RWPE2 (cell line): ENCODE measurements at regions not wholly inside any gene's neighbourhood (a gene's known extent, or its start where the extent isn't known, plus 50 kb on each side); places are given as distances from the start of the nearest gene placed in this dataset.

Experiments used
- ATAC-seq: fragments of 200-7000 bp; cut with Tn5 transposase; 3 replicates; pipeline ENCODE4 v1.9.1; 2021; ENCODE audit warnings: low read depth
- DNase-seq: peaks from one replicate; pipeline ENCODE4 v3.0.0-alpha.2; 2020; ENCODE audit warnings: low spot score
- H3K27ac ChIP-seq: fragments of 450-650 bp; 2 replicates; pipeline ENCODE4 v1.5.1; 2017; ENCODE audit warnings: mild to moderate bottlenecking; ENCODE audit not compliant: poor library complexity, severe bottlenecking
- H3K27me3 ChIP-seq: fragments of 250-450 bp; sonication (Bioruptor Pico); 2 replicates; pipeline ENCODE4 v1.5.1; 2021; ENCODE audit warnings: mild to moderate bottlenecking, moderate library complexity; ENCODE audit not compliant: insufficient read depth, poor library complexity, severe bottlenecking
- H3K36me3 ChIP-seq: fragments of 250-450 bp; sonication (Bioruptor Pico); 2 replicates; pipeline ENCODE4 v1.5.1; 2020; ENCODE audit warnings: low read depth, mild to moderate bottlenecking, moderate library complexity
- H3K4me1 ChIP-seq: fragments of 250-450 bp; sonication (Bioruptor Pico); 2 replicates; pipeline ENCODE4 v1.5.1; 2021; ENCODE audit warnings: mild to moderate bottlenecking, moderate library complexity; ENCODE audit not compliant: insufficient read depth, poor library complexity, severe bottlenecking
- H3K4me3 ChIP-seq: fragments of 250-450 bp; sonication (Bioruptor Pico); 2 replicates; pipeline ENCODE4 v1.5.1; 2021; ENCODE audit warnings: mild to moderate bottlenecking, moderate library complexity; ENCODE audit not compliant: severe bottlenecking
- H3K9me3 ChIP-seq: fragments of 250-450 bp; sonication (Bioruptor Pico); 2 replicates; pipeline ENCODE4 v1.5.1; 2021; ENCODE audit warnings: mild to moderate bottlenecking, moderate library complexity; ENCODE audit not compliant: severe bottlenecking
- CTCF ChIP-seq: fragments of 450-650 bp; IDR thresholded peaks from one replicate; pipeline ENCODE4 v1.5.1; 2017; ENCODE audit warnings: mild to moderate bottlenecking, moderate library complexity; ENCODE audit not compliant: poor library complexity, severe bottlenecking

- H3K36me3 ChIP-seq, result no peaks in the 10 kb centered on the region
- H3K4me1 ChIP-seq, result no peaks in the 10 kb centered on the region
- TF ChIP-seq CTCF, result no peak
- H3K4me3 ChIP-seq, result no peak overlapping the region
- H3K9me3 ChIP-seq, result no peaks in the 10 kb centered on the region
- peaks cover 5% of the 10 kb centered on the region for H3K27me3 ChIP-seq
- ATAC-seq, result no peak
- DNase-seq, result no peak
- H3K27ac ChIP-seq, result no peak overlapping the region
These were observed 229.9 kb upstream of the LRTM1 start for GRCh38 chr3:55157731-55158130.

- no peak for DNase-seq
- no peak for TF ChIP-seq CTCF
- no peak for ATAC-seq
These were observed 229.2 kb upstream of the LRTM1 start for GRCh38 chr3:55156851-55157650.

GRCh38 chr3:55147856-55148720, 220.2 kb upstream of the LRTM1 start:
- Histone ChIP-seq H3K27me3 (peaks cover 6% of the 10 kb centered on the region), H3K4me3 (no peak overlapping the region), H3K4me1 (no peaks in the 10 kb centered on the region), H3K36me3 (no peaks in the 10 kb centered on the region), H3K27ac (no peak overlapping the region), H3K9me3 (no peaks in the 10 kb centered on the region)
- DNase-seq (no peak), ATAC-seq (no peak)
- no peak for TF ChIP-seq CTCF

More at GRCh38 chr3:55156851-55157650, 229.2 kb upstream of the LRTM1 start:
- Histone ChIP-seq H3K36me3 (no peaks in the 10 kb centered on the region), H3K4me3 (no peak overlapping the region), H3K9me3 (no peaks in the 10 kb centered on the region), H3K4me1 (no peaks in the 10 kb centered on the region), H3K27ac (no peak overlapping the region), H3K27me3 (peaks cover 5% of the 10 kb centered on the region)

GRCh38 chr3:55147406-55147805, 219.5 kb upstream of the LRTM1 start:
- TF ChIP-seq CTCF, result no peak
- Histone ChIP-seq H3K4me1 (no peaks in the 10 kb centered on the region), H3K27ac (no peak overlapping the region), H3K36me3 (no peaks in the 10 kb centered on the region), H3K9me3 (no peaks in the 10 kb centered on the region), H3K27me3 (peaks cover 6% of the 10 kb centered on the region), H3K4me3 (no peak overlapping the region)
- DNase-seq (no peak), ATAC-seq (no peak)
